ENCODE measurements at regions not wholly inside any gene's neighbourhood (a gene's known extent, or its start where the extent isn't known, plus 50 kb on each side); places are given as distances from the start of the nearest gene placed in this dataset.

DNA sequence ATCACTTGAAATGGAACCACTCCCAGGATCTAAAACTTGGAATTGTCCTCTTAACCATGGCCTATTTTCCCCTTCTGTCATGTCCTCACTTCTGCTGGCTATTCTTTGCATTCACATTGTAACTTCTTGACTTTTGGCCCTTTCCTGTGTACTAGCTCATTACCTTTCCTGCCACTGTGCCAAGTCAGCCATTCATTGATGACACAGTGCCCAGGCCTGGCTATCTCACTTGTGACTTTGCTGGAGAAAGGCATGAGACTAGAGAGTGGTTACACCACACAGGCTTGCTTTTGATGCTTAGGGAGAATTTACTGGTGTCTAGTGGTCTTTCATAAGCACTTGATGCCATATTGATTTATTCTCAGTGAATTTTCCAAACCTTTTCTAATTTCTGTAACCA, 101.1 kb downstream of the NR1D2 start:
- TF ChIP-seq CTCF (IDR thresholded peaks at IDR 0.05) (no peak), POLR2A (IDR thresholded peaks at IDR 0.05) (no peak)
